K562 (cell line): ENCODE measurements at regions not wholly inside any gene's neighbourhood (a gene's known extent, or its start where the extent isn't known, plus 50 kb on each side); places are given as distances from the start of the nearest gene placed in this dataset.

Source experiments
- ARID1B ChIP-seq: fragments of 450-650 bp; IDR thresholded peaks from 2 replicates; pipeline ENCODE4 v1.6.1; 2016; ENCODE audit warnings: antibody characterized with exemption, mild to moderate bottlenecking, inconsistent platforms
- DMBX1 ChIP-seq: fragments of 250-450 bp; sonication (Bioruptor Pico); IDR thresholded peaks from 2 replicates; pipeline ENCODE4 v1.8.0; 2022; ENCODE audit warnings: inconsistent platforms, mild to moderate bottlenecking, moderate library complexity, borderline replicate concordance
- JUN ChIP-seq, 2 experiments: sonication (generic) in 1 of 2; formaldehyde crosslinking in 1 of 2; IDR thresholded peaks; 2 replicates each; pipeline versions ENCODE4 v1.6.1 to v1.8.0; 2012 to 2022; ENCODE audit warnings: borderline replicate concordance in 2 of 2, mild to moderate bottlenecking in 2 of 2, improper control_type of control experiment in 1 of 2, low read depth in 1 of 2, low read length in 1 of 2, missing genetic modification reagents in 1 of 2
- LCOR ChIP-seq: sonication (generic); formaldehyde crosslinking; IDR thresholded peaks from 2 replicates; pipeline ENCODE4 v1.8.0; 2022; ENCODE audit warnings: mild to moderate bottlenecking, missing genetic modification reagents
- MTA1 ChIP-seq: fragments of 450-650 bp; IDR thresholded peaks from 2 replicates; pipeline ENCODE4 v1.6.1; 2017; ENCODE audit warnings: borderline replicate concordance
- NR1H2 ChIP-seq: sonication (generic); formaldehyde crosslinking; IDR thresholded peaks from 2 replicates; pipeline ENCODE4 v1.4.0; 2020; ENCODE audit warnings: mild to moderate bottlenecking, missing genetic modification reagents
- PHF8 ChIP-seq: fragments of 200-600 bp; sonication (generic); IDR thresholded peaks from 2 replicates; pipeline ENCODE4 v1.6.1; 2012; ENCODE audit warnings: mixed run types, mild to moderate bottlenecking, inconsistent platforms, low read length, moderate library complexity, borderline replicate concordance
- POLR2A ChIP-seq: fragments of 450-650 bp; conservative IDR thresholded peaks from 2 replicates; pipeline ENCODE4 v1.6.1; 2016
- POU5F1 ChIP-seq: fragments of 150-350 bp; IDR thresholded peaks from 2 replicates; pipeline ENCODE4 v1.6.1; 2014; ENCODE audit warnings: borderline replicate concordance, low read length, low read depth, mild to moderate bottlenecking; ENCODE audit not compliant: partially characterized antibody
- RHOXF2B ChIP-seq: fragments of 250-450 bp; sonication (Bioruptor Pico); conservative IDR thresholded peaks from 2 replicates; pipeline ENCODE4 v1.5.1; 2021
- SIN3B ChIP-seq: fragments of 450-650 bp; IDR thresholded peaks from 2 replicates; pipeline ENCODE4 v1.6.1; 2017; ENCODE audit warnings: low read depth, mild to moderate bottlenecking, moderate library complexity
- SP1 ChIP-seq: sonication (generic); formaldehyde crosslinking; IDR thresholded peaks from 2 replicates; pipeline ENCODE4 v1.8.1; 2022; ENCODE audit warnings: mild to moderate bottlenecking, missing genetic modification reagents
- ZNF551 ChIP-seq: fragments of 250-450 bp; sonication (Bioruptor Pico); IDR thresholded peaks from 2 replicates; pipeline ENCODE4 v1.5.0; 2021; ENCODE audit warnings: mild to moderate bottlenecking, moderate library complexity
- TF ChIP-seq, protein P1 (sequence below), 2 experiments: fragments of 450-650 bp in 1 of 2; sonication (generic) in 1 of 2; formaldehyde crosslinking; conservative IDR thresholded peaks; 2 replicates each; pipeline versions ENCODE4 v1.4.0 to v1.8.1; 2020 to 2022; ENCODE audit warnings: mild to moderate bottlenecking in 1 of 2, missing genetic modification reagents in 1 of 2
- TF ChIP-seq, protein P2 (sequence below), 3 experiments: fragments of 200-800 bp in 1 of 3; sonication (Bioruptor generic) in 1 of 3; sonication (generic) in 1 of 3; formaldehyde crosslinking in 1 of 3; IDR thresholded peaks; 2 replicates each; pipeline versions ENCODE4 v1.6.1 to v1.8.0; 2016 to 2022; ENCODE audit warnings: mild to moderate bottlenecking in 2 of 3, missing compliant biosample characterization in 2 of 3, missing genetic modification characterization in 2 of 3, missing genetic modification reagents in 1 of 3
- TF ChIP-seq, protein P3 (sequence below): fragments of 250-450 bp; sonication (Bioruptor Pico); IDR thresholded peaks from 2 replicates; pipeline ENCODE4 v1.4.0; 2020; ENCODE audit warnings: mild to moderate bottlenecking
- TF ChIP-seq, protein P4 (sequence below), 3 experiments: fragments of 200-800 bp in 1 of 3; fragments of 250-450 bp in 1 of 3; fragments of 450-650 bp in 1 of 3; sonication (Bioruptor Pico) in 1 of 3; sonication (Bioruptor generic) in 1 of 3; formaldehyde crosslinking in 1 of 3; IDR thresholded peaks; 2 replicates each; pipeline versions ENCODE4 v1.6.1 to v1.8.0; 2016 to 2022; ENCODE audit warnings: mild to moderate bottlenecking in 2 of 3, missing genetic modification characterization in 2 of 3, missing compliant biosample characterization in 1 of 3, moderate library complexity in 1 of 3
- TF ChIP-seq, protein P5 (sequence below): fragments of 450-650 bp; IDR thresholded peaks from 2 replicates; pipeline ENCODE4 v1.6.1; 2016

DNA sequence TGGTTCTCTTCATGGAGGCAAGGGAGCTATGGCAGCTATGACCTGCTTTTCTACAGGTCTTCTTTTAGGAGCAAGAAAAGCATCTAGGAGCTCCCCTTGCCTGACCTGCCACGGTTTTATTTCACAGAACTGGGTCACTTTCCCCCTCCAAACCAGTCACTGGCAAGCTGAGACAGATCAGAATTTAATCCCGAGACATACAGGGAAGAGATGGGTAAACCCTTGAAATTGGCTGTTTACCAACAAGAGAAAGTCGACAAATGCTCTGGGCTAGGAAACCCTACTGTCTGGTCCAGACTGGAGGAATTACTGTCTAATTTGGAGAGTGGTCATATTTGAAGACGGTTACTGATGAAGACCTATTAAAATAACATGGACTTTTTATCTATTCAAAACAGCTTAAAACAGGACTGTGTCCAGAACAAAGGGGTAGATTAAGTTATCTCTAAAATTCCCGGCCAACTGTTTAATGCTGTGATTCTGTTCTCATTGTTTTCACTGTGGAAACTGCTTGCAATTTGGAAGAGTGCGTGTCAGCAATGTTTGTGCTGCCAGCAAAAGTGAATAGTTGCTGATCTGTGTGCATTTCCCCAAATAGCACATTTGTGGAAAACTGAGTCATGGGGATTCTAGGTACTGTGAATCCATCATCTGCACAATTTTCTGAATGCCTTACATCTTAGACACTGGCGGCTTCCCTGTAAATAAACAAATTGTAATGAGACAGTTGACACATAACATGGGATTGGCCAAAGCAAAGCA is 73.4 kb upstream of the EEA1 start (continued):
- TF ChIP-seq PHF8: no peak
- no peak for TF ChIP-seq SIN3B
- TF ChIP-seq LCOR (CRISPR knock-in tag): 0 out of 2 replicates have a peak, but pooled peaks have one; percentile 48
- TF ChIP-seq, protein P1, sequence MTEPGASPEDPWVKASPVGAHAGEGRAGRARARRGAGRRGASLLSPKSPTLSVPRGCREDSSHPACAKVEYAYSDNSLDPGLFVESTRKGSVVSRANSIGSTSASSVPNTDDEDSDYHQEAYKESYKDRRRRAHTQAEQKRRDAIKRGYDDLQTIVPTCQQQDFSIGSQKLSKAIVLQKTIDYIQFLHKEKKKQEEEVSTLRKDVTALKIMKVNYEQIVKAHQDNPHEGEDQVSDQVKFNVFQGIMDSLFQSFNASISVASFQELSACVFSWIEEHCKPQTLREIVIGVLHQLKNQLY (CRISPR knock-in tag; conservative IDR thresholded peaks at IDR 0.05): no peak
- TF ChIP-seq ZNF551 (CRISPR knock-in tag): no peak
- peak; percentile 82 for TF ChIP-seq ARID1B
- TF ChIP-seq NR1H2 (CRISPR knock-in tag): no peak
- no peak for TF ChIP-seq POU5F1
- TF ChIP-seq, protein P2, sequence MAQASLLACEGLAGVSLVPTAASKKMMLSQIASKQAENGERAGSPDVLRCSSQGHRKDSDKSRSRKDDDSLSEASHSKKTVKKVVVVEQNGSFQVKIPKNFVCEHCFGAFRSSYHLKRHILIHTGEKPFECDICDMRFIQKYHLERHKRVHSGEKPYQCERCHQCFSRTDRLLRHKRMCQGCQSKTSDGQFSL (CRISPR knock-in tag; IDR thresholded peaks at IDR 0.05): no peak
- TF ChIP-seq, protein P2 (tag; IDR thresholded peaks at IDR 0.05): no peak
- TF ChIP-seq JUN (IDR thresholded peaks at IDR 0.05; ENCODE audit: borderline replicate concordance, low read depth, low read length): 0 out of 2 replicates have a peak, but pooled peaks have one; percentile 5
- no peak for TF ChIP-seq JUN (CRISPR knock-in tag; IDR thresholded peaks at IDR 0.05; ENCODE audit: borderline replicate concordance)
- no peak for TF ChIP-seq MTA1
- TF ChIP-seq, protein P3, sequence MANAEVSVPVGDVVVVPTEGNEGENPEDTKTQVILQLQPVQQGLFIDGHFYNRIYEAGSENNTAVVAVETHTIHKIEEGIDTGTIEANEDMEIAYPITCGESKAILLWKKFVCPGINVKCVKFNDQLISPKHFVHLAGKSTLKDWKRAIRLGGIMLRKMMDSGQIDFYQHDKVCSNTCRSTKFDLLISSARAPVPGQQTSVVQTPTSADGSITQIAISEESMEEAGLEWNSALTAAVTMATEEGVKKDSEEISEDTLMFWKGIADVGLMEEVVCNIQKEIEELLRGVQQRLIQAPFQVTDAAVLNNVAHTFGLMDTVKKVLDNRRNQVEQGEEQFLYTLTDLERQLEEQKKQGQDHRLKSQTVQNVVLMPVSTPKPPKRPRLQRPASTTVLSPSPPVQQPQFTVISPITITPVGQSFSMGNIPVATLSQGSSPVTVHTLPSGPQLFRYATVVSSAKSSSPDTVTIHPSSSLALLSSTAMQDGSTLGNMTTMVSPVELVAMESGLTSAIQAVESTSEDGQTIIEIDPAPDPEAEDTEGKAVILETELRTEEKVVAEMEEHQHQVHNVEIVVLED (CRISPR knock-in tag): no peak
- TF ChIP-seq, protein P4, sequence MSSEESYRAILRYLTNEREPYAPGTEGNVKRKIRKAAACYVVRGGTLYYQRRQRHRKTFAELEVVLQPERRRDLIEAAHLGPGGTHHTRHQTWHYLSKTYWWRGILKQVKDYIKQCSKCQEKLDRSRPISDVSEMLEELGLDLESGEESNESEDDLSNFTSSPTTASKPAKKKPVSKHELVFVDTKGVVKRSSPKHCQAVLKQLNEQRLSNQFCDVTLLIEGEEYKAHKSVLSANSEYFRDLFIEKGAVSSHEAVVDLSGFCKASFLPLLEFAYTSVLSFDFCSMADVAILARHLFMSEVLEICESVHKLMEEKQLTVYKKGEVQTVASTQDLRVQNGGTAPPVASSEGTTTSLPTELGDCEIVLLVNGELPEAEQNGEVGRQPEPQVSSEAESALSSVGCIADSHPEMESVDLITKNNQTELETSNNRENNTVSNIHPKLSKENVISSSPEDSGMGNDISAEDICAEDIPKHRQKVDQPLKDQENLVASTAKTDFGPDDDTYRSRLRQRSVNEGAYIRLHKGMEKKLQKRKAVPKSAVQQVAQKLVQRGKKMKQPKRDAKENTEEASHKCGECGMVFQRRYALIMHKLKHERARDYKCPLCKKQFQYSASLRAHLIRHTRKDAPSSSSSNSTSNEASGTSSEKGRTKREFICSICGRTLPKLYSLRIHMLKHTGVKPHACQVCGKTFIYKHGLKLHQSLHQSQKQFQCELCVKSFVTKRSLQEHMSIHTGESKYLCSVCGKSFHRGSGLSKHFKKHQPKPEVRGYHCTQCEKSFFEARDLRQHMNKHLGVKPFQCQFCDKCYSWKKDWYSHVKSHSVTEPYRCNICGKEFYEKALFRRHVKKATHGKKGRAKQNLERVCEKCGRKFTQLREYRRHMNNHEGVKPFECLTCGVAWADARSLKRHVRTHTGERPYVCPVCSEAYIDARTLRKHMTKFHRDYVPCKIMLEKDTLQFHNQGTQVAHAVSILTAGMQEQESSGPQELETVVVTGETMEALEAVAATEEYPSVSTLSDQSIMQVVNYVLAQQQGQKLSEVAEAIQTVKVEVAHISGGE (CRISPR knock-in tag; IDR thresholded peaks at IDR 0.05): no peak
- TF ChIP-seq SP1 (CRISPR knock-in tag): no peak
- no peak for TF ChIP-seq POLR2A
- TF ChIP-seq DMBX1 (CRISPR knock-in tag): no peak
- TF ChIP-seq, protein P5, sequence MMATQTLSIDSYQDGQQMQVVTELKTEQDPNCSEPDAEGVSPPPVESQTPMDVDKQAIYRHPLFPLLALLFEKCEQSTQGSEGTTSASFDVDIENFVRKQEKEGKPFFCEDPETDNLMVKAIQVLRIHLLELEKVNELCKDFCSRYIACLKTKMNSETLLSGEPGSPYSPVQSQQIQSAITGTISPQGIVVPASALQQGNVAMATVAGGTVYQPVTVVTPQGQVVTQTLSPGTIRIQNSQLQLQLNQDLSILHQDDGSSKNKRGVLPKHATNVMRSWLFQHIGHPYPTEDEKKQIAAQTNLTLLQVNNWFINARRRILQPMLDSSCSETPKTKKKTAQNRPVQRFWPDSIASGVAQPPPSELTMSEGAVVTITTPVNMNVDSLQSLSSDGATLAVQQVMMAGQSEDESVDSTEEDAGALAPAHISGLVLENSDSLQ: peak; percentile 49
- TF ChIP-seq RHOXF2B (CRISPR knock-in tag): no peak
